HG03565 (cell line): ENCODE measurements at regions not wholly inside any gene's neighbourhood (a gene's known extent, or its start where the extent isn't known, plus 50 kb on each side); places are given as distances from the start of the nearest gene placed in this dataset.

Source experiments
- ATAC-seq: cut with Tn5 transposase; IDR thresholded peaks from one replicate; pipeline ENCODE4 v1.9.1; 2021; ENCODE audit warnings: mild to moderate bottlenecking, moderate library complexity; ENCODE audit not compliant: unreplicated experiment

- ATAC-seq: no peak
Measured at GRCh38 chr18:40864846-40865245, 1090.2 kb upstream of the PIK3C3 start.

GRCh38 chr18:40863801-40864200 is 1091.2 kb upstream of the PIK3C3 start:
- no peak for ATAC-seq

- ATAC-seq: no peak
Measured at GRCh38 chr18:40860189-40860588, 1094.8 kb upstream of the PIK3C3 start.

GRCh38 chr18:40855661-40856060 is 1099.4 kb upstream of the PIK3C3 start:
- ATAC-seq: no peak

- ATAC-seq: no peak
Measured at GRCh38 chr18:40852406-40852805, 1102.6 kb upstream of the PIK3C3 start.

- no peak for ATAC-seq
Measured at GRCh38 chr18:40851014-40851429, 1104.0 kb upstream of the PIK3C3 start.

- no peak for ATAC-seq
Measured at GRCh38 chr18:40849886-40850285, 1105.1 kb upstream of the PIK3C3 start.

GRCh38 chr18:40841467-40841866 is 1113.6 kb upstream of the PIK3C3 start:
- ATAC-seq: no peak

- no peak for ATAC-seq
Measured at GRCh38 chr18:40841063-40841462, 1114.0 kb upstream of the PIK3C3 start.

GRCh38 chr18:40832362-40832761 is 1122.7 kb upstream of the PIK3C3 start:
- no peak for ATAC-seq

- no peak for ATAC-seq
Measured at GRCh38 chr18:40824291-40824690, 1130.7 kb upstream of the PIK3C3 start.

- ATAC-seq: no peak
Measured at GRCh38 chr18:40821596-40822243, 1133.3 kb upstream of the PIK3C3 start.

GRCh38 chr18:40812981-40813515 is 1142.0 kb upstream of the PIK3C3 start:
- ATAC-seq: no peak

- ATAC-seq: no peak
Measured at GRCh38 chr18:40810372-40810771, 1144.7 kb upstream of the PIK3C3 start.

GRCh38 chr18:40789286-40789685 is 1165.7 kb upstream of the PIK3C3 start:
- no peak for ATAC-seq

- no peak for ATAC-seq
Measured at GRCh38 chr18:40782453-40783130, 1172.4 kb upstream of the PIK3C3 start.

- no peak for ATAC-seq
Measured at GRCh38 chr18:40769786-40770185, 1185.2 kb upstream of the PIK3C3 start.

GRCh38 chr18:40760251-40760650 is 1194.8 kb upstream of the PIK3C3 start:
- no peak for ATAC-seq

GRCh38 chr18:40754477-40754876 is 1200.6 kb upstream of the PIK3C3 start:
- no peak for ATAC-seq

- ATAC-seq: no peak
Measured at GRCh38 chr18:40752316-40752715, 1202.7 kb upstream of the PIK3C3 start.

- no peak for ATAC-seq
Measured at GRCh38 chr18:40751186-40751585, 1203.8 kb upstream of the PIK3C3 start.

- ATAC-seq: no peak
Measured at GRCh38 chr18:40739029-40739428, 1216.0 kb upstream of the PIK3C3 start.
